Memory B cell (primary cell): ENCODE measurements at regions not wholly inside any gene's neighbourhood (a gene's known extent, or its start where the extent isn't known, plus 50 kb on each side); places are given as distances from the start of the nearest gene placed in this dataset.

Experiments
- ATAC-seq: fragments of 150-1000 bp; cut with Tn5 transposase; 2 replicates; pipeline ENCODE4 v1.10.0; 2021; ENCODE audit warnings: low read depth, mild to moderate bottlenecking, moderate library complexity
- DNase-seq, 2 donors: peaks; one replicate each; pipeline ENCODE4 v3.0.0; 2022; ENCODE audit warnings: low spot score in 2 of 2
- H3K27ac Mint-ChIP-seq: one replicate; pipeline ENCODE4 v1.8.0; 2022; ENCODE audit warnings: mild to moderate bottlenecking, moderate library complexity, mixed read lengths
- H3K27me3 Mint-ChIP-seq: one replicate; pipeline ENCODE4 v1.8.0; 2022; ENCODE audit warnings: mixed read lengths
- H3K36me3 Mint-ChIP-seq: one replicate; pipeline ENCODE4 v1.8.0; 2022; ENCODE audit warnings: mild to moderate bottlenecking, mixed read lengths
- H3K4me1 Mint-ChIP-seq: one replicate; pipeline ENCODE4 v1.8.0; 2022; ENCODE audit warnings: mixed read lengths
- H3K4me3 Mint-ChIP-seq: one replicate; pipeline ENCODE4 v1.8.0; 2022; ENCODE audit warnings: mild to moderate bottlenecking, moderate library complexity, mixed read lengths
- H3K9me3 Mint-ChIP-seq: one replicate; pipeline ENCODE4 v1.8.0; 2022; ENCODE audit warnings: mixed read lengths

DNA sequence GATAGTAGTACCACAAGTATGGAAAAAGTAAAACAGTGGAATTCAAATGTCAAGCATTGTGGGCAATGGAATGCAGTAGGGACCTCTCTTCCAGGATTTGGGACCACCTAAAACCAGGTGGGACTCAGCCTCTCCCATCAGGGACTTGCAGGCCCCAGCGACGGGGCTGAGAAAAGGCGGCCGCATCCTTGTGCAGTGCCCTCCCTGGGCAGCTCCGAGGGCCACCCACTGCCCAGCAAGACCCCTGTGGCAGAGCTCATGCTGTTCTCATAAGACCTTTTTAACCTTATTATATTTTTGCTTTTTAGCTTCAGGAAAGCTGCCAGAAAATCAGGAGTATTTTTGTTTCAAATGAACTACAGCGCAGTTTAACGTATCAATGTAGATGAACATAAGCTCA, 142.6 kb upstream of the RPS6KA2 start:
- Mint-ChIP-seq H3K9me3 (no peaks in the 10 kb centered on the region), H3K4me1 (no peaks in the 10 kb centered on the region)

DNA sequence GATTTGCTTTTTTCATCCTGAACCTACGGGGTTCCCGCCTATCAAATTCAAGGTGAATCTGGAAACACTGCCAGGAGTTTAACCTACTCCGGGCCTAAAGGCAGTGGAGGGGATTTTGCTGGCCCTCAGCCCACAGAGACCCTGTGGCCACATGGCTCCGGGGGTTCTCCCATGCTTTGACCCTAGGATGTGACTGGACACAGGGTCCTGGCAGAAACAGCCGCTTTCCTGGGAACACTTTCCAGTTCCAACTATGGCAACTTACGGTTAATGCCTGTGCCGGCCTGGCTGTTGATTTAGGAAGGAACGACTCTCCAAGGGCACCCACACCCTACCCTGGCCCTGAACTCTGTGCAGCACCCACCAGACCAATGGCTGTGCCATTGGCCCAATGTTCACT, 141.7 kb upstream of the RPS6KA2 start:
- Mint-ChIP-seq H3K4me3 (no peak overlapping the region), H3K27ac (no peak overlapping the region), H3K4me1 (no peaks in the 10 kb centered on the region), H3K36me3 (peaks cover 4% of the 10 kb centered on the region), H3K27me3 (peaks cover 4% of the 10 kb centered on the region), H3K9me3 (no peaks in the 10 kb centered on the region)
- ATAC-seq (no peak), DNase-seq (no peak)

More for the DNA sequence above, 142.6 kb upstream of the RPS6KA2 start:
- Mint-ChIP-seq H3K36me3 (no peaks in the 10 kb centered on the region), H3K4me3 (no peak overlapping the region), H3K27ac (no peak overlapping the region), H3K27me3 (peaks cover 2% of the 10 kb centered on the region)
- DNase-seq (no peak), ATAC-seq (no peak)

DNA sequence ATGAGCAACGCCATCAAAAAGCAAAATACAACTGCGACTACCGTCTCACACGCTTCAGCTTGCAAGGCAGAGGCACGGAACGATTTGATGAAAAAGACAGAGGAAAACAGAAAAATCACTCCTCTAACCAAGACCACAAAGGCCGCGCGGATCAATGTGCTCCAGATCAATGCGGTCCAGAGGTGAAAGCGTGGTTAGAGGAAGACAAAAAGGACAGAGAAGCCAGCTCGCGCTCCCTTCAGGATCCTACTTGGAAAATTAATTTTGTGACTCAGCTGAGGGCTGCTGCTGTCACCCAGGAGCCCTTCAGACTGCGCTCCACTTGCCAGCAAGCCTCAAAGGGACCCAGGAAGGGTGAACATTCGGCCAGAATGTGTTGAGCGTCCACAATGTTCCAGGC, 140.2 kb upstream of the RPS6KA2 start:
- H3K27me3 Mint-ChIP-seq: peaks cover 4% of the 10 kb centered on the region

DNA sequence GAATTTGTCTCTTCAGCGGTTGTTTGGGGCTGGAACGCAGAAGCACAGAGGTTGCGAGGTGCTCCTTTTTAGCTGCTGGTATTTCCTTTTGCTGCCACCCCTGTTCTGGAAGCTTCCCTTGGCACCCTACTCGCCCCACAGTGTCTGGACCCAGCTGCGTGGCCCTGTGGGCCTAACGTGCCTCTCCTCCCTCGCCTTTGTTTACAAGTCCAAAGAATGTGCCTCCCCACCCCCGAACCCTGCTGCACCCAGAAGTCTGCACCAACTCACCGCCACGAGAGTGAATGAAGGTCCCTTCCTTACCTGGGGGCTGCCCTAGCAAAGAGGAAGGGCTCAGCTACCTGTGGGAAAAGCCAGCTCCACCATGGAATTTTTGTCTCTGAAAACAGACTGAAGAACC, 139.7 kb upstream of the RPS6KA2 start:
- DNase-seq (no peak), ATAC-seq (no peak)
- peaks cover 4% of the 10 kb centered on the region for H3K27me3 Mint-ChIP-seq
- H3K9me3 Mint-ChIP-seq: no peaks in the 10 kb centered on the region
- H3K27ac Mint-ChIP-seq: no peak overlapping the region
- no peak overlapping the region for H3K4me3 Mint-ChIP-seq
- peaks cover 4% of the 10 kb centered on the region for H3K36me3 Mint-ChIP-seq
- no peaks in the 10 kb centered on the region for H3K4me1 Mint-ChIP-seq

More for the DNA sequence above, 140.2 kb upstream of the RPS6KA2 start:
- H3K27ac Mint-ChIP-seq: no peak overlapping the region
- H3K9me3 Mint-ChIP-seq: no peaks in the 10 kb centered on the region
- H3K4me3 Mint-ChIP-seq: no peak overlapping the region
- ATAC-seq (no peak), DNase-seq (no peak)
- no peaks in the 10 kb centered on the region for H3K4me1 Mint-ChIP-seq
- peaks cover 4% of the 10 kb centered on the region for H3K36me3 Mint-ChIP-seq

DNA sequence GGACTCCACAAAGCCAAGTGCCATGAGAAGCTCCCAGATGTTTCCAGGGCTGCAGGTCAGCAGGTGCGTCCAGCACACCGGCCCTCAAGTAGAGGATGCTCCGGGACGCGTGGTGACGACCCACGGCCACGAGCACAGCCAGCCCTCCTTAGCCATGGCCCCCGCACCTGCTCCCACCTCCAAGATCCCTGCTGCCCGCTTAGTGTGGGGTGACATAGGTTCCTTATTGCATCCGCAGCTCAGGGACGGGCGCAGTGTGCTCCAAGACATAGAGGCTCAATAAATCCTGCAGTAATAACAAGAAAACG, 138.1 kb upstream of the RPS6KA2 start:
- Mint-ChIP-seq H3K27me3 (peaks cover 4% of the 10 kb centered on the region), H3K4me3 (no peak overlapping the region), H3K27ac (no peak overlapping the region), H3K36me3 (peaks cover 4% of the 10 kb centered on the region), H3K9me3 (no peaks in the 10 kb centered on the region), H3K4me1 (no peaks in the 10 kb centered on the region)
- ATAC-seq (no peak), DNase-seq (no peak)

DNA sequence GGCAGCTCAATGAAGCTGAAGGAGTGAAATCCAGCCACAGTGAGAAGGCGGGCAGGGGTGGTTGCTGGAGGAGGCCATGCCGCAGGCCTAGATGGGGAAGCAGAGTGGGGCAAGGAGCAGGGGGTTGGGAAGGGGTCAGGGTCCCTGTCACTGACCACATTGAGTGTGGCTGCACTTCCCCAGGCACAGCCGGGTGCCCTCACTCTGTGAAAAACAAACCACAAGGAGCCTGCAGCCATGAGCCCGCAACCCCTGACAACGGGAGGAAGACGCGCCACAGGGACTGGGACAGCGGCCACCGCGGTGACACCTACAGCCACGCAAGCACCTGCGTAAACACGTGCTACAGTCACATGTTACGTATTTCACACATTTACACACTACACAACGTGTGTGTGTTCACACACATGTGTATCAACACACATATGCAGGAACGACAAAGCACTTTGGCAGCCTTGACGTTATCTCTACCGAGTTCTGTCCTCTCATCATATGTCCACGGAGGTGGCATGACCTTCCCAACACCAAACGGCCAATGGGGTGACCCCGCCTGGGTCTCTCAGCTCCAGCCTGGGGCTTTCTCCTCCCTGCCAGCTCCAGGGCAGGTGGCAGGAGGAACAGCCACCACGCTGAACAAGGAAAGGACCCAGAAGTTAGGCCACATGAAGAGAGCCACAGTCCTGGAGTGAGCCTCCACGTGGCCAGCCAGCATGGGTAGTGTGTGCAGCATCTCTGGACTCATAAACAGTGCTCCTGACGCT, 137.6 kb upstream of the RPS6KA2 start:
- no peak for ATAC-seq
- no peak overlapping the region for H3K27ac Mint-ChIP-seq
- H3K9me3 Mint-ChIP-seq: no peaks in the 10 kb centered on the region

DNA sequence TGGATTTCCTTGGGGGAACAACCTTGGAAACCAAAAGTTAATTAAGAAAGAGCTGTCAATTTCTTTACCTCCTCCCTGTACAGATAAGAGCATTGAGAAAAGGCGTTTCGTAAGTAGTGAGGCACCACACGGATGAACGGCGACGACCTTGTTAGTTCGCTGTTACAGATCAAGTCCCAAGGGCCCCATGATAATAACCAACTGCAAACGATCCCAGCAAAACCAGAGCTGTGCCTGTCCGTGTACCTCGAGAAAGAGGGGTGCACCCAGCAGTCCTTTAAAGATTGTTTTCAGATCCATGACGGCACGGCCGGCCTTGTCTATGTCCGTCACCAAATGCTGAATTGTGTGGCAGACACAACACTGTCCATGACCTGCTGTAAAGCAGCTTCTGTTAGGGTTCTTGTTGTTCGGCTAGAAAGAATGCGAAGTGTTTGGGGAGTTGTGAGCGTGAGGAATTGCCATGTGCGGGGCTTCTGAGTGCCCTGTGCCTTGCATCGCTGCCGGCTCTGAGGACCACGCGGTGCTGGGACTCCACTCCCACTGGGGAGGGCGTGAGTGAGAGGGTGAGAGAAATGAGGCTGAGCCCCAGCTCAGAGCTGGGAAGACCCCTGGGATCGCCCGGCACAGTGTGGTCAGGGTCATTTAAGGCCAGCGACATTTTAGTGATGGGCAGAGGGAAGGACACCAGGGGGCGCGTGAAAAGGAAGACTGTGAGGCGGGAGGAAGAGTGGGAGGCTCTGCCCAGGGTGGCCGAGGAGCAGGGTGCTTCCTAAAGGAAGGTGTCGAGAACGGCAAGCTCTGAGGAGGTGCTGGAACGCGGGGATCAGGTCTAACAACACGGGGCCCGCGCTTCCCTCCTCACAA, 136.8 kb upstream of the RPS6KA2 start:
- ATAC-seq: no peak
- H3K27me3 Mint-ChIP-seq: peaks cover 4% of the 10 kb centered on the region
- H3K4me1 Mint-ChIP-seq: no peaks in the 10 kb centered on the region
- H3K9me3 Mint-ChIP-seq: no peaks in the 10 kb centered on the region
- peaks cover 4% of the 10 kb centered on the region for H3K36me3 Mint-ChIP-seq
- H3K27ac Mint-ChIP-seq: no peak overlapping the region
- no peak for DNase-seq
- H3K4me3 Mint-ChIP-seq: no peak overlapping the region

More for the DNA sequence above, 137.6 kb upstream of the RPS6KA2 start:
- DNase-seq: no peak
- no peaks in the 10 kb centered on the region for H3K4me1 Mint-ChIP-seq
- H3K36me3 Mint-ChIP-seq: peaks cover 4% of the 10 kb centered on the region
- peaks cover 4% of the 10 kb centered on the region for H3K27me3 Mint-ChIP-seq
- H3K4me3 Mint-ChIP-seq: no peak overlapping the region

DNA sequence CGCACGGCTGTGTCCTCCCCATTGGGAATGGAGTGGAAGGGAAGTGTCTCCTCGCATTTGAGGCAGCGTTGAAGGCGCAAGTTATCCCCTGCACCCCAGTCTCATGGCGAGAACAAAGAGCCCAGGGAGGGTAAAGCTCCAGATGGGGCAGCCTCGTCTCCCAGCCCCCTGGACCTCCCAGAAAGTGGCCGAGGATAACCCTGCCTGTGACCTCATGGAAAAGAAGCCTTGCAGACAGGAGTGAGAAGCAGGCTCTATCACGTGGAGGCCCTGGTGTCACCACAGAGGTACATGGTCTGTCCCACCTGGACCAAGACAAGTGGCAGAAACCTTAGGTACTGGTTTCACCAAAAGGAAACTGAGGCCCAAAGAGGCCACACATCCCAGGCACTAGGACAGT, 134.8 kb upstream of the RPS6KA2 start:
- Mint-ChIP-seq H3K9me3 (no peaks in the 10 kb centered on the region), H3K4me1 (peaks cover 3% of the 10 kb centered on the region), H3K27me3 (peaks cover 12% of the 10 kb centered on the region), H3K36me3 (peaks cover 4% of the 10 kb centered on the region), H3K27ac (no peak overlapping the region), H3K4me3 (no peak overlapping the region)
- ATAC-seq: no peak
- no peak for DNase-seq

DNA sequence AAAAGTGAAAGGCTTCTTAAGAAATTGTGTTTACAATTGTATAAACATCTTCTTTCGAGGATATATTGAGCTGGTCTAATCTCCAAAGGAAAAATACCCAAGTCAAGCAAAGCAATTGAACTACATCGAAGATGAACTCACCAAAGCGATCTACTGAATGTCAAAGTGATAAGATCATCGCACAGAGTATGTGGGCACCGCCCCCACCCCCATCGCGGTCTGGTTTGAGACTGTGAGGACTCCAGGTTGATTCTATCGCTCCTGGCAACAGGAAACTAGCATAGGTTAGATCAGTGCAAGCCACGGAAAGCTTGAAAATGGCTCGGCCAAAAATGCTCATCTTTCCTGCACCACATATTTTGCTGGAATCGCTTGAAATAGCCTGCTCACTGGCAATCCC, 133.2 kb upstream of the RPS6KA2 start:
- DNase-seq (no peak), ATAC-seq (no peak)
- no peak overlapping the region for H3K27ac Mint-ChIP-seq
- H3K36me3 Mint-ChIP-seq: peaks cover 4% of the 10 kb centered on the region
- H3K4me1 Mint-ChIP-seq: peaks cover 3% of the 10 kb centered on the region
- peaks cover 12% of the 10 kb centered on the region for H3K27me3 Mint-ChIP-seq
- H3K4me3 Mint-ChIP-seq: no peak overlapping the region
- H3K9me3 Mint-ChIP-seq: no peaks in the 10 kb centered on the region

DNA sequence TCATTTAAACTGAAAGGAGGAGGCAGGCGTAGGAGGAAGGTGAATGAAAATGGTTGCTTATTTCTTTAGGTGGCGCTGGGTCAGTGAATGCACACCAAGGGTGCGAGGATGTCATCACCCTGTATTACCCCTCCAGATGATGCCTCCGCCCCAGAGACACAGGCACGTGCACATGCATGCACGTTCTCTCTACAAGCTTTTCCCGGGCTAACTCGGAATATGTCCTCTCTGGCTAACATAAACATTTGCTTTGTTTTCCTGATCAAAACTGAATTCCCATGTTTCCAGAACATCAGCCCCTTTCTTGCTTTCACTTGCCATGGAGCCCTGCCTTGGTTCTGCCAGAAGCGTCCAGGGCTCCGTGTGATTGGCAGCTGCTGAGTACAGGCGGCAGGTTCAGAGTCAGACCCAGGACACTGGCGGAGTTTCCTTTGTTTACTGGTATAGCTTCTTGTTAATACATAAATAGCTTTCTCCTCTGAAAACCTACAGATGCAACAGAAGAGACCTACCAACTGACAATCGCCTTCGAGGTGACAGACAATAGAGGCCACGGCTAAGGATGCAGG, 131.2 kb upstream of the RPS6KA2 start:
- ATAC-seq: no peak
- H3K27me3 Mint-ChIP-seq: peaks cover 16% of the 10 kb centered on the region

DNA sequence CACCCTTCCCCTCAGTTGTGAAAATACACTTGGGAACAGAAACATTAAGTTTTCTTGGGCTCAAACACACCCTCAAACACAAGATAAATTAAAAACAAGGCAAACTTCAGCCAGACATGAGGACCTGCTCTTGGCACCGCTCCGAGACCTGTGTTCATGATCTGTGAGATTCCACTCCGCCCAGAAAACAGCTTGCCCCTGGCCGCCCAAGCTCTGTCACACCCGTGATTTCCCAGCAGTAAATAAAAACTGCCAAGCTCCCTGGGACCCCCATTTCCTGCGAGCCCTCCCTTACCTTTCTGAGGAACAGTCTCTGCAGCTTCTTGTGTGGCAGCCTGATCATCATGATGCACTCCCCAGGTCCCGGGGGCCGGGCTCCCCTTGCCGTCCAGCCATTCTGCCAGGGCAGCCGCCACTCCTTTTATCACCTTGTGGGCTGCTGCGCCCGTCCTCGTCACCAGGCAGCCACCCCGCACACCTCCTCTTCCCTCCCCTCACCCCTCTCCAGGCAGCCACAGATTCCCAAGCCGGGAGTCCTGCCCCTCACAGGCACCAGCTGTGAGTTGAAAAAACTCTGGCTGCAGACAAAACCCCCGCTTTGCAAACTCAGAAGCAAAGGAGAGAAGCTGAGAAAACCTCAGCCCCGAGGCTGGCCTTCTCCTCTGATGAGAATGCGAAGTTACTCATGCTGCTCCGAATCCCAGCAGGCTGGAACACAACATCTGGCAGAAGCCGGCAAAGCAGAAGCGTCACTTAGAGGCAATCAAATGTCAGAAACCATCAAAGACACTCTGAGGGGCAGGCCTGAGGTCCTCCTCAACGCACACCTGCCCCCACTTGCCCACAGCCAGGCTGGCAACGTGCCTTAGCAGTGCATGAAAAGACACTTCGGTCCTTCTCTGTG, 130.4 kb upstream of the RPS6KA2 start:
- peaks cover 3% of the 10 kb centered on the region for H3K4me1 Mint-ChIP-seq
- H3K36me3 Mint-ChIP-seq: no peaks in the 10 kb centered on the region
- no peak overlapping the region for H3K27ac Mint-ChIP-seq
- H3K4me3 Mint-ChIP-seq: no peak overlapping the region
- no peaks in the 10 kb centered on the region for H3K9me3 Mint-ChIP-seq
- DNase-seq (no peak), ATAC-seq (no peak)
- peaks cover 14% of the 10 kb centered on the region for H3K27me3 Mint-ChIP-seq

More for the DNA sequence above, 131.2 kb upstream of the RPS6KA2 start:
- H3K36me3 Mint-ChIP-seq: no peaks in the 10 kb centered on the region
- no peak overlapping the region for H3K4me3 Mint-ChIP-seq
- H3K9me3 Mint-ChIP-seq: no peaks in the 10 kb centered on the region
- H3K4me1 Mint-ChIP-seq: peaks cover 3% of the 10 kb centered on the region
- DNase-seq: no peak
- no peak overlapping the region for H3K27ac Mint-ChIP-seq

DNA sequence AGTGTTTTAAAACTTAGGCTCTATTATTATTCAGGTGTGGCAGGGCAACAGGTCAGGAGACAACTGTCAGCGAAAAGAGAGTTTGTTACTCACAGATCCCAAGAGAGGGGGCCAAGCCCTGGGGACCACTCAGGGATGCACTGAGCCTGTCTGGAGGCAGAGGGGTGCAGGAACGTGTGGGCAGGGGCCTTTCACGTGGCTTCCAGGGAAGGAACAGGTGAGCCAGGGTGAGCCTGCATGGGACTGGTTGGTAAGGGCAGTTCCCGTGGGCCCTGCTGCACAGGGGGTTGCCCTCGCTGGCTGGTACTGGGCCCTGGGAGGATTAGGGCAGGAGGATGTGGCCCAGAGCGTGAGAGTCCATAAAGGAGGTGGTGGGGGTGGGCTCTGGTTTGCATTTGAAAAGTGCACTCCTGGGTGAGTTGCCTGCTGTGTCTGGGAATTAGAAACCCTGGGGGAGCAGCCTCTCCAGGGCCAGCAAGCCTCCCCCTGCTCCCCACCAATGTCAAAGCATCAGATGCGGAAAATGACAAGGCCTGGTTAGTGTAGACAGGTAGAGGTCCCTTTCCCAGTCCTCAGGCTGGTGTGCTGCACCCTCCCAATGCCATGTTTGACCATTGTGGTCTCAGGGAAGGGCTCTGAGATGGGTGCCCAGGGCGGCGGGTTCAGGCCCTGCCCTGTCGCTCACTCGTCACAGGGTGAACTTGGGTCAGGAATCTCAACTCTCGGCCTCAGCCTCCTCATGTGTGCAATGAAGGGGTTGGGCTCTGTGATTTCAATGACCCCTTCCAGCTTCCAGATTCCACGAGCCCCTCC, 127.4 kb upstream of the RPS6KA2 start:
- H3K9me3 Mint-ChIP-seq: no peaks in the 10 kb centered on the region
- DNase-seq (no peak), ATAC-seq (no peak)
- H3K4me3 Mint-ChIP-seq: no peak overlapping the region
- peaks cover 21% of the 10 kb centered on the region for H3K4me1 Mint-ChIP-seq
- H3K36me3 Mint-ChIP-seq: no peaks in the 10 kb centered on the region
- H3K27ac Mint-ChIP-seq: no peak overlapping the region
- H3K27me3 Mint-ChIP-seq: peaks cover 18% of the 10 kb centered on the region
